ENCODE measurements at regions not wholly inside any gene's neighbourhood (a gene's known extent, or its start where the extent isn't known, plus 50 kb on each side); places are given as distances from the start of the nearest gene placed in this dataset.

DNA sequence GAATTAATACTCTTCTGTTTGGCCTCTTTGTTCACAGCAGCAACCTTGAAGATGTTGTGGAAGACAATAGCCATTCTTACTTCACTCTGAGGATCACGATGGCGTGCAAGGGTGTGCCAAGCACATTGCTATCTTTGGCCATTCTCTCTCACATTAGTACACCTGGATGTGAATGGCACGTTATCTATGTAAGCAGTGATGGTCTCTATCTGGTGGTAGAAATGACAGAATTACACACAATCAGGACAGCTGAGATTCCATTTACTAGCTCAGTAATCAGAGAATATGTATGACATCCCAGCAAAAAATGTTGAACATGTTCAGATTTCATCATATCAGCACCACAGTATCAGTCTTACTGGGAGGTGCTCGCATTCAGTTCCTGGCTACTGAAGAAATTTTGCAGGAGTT lies 116.2 kb downstream of the LCA5 start:
- ATAC-seq (no peak), DNase-seq (no peak)
- Histone ChIP-seq H3K27ac (no peak overlapping the region), H3K4me3 (no peak overlapping the region), H3K9me3 (no peaks in the 10 kb centered on the region), H3K27me3 (no peaks in the 10 kb centered on the region), H3K36me3 (no peaks in the 10 kb centered on the region), H3K4me1 (no peaks in the 10 kb centered on the region)
- no peak for TF ChIP-seq POLR2A (IDR thresholded peaks at IDR 0.05)
- TF ChIP-seq, protein P1, sequence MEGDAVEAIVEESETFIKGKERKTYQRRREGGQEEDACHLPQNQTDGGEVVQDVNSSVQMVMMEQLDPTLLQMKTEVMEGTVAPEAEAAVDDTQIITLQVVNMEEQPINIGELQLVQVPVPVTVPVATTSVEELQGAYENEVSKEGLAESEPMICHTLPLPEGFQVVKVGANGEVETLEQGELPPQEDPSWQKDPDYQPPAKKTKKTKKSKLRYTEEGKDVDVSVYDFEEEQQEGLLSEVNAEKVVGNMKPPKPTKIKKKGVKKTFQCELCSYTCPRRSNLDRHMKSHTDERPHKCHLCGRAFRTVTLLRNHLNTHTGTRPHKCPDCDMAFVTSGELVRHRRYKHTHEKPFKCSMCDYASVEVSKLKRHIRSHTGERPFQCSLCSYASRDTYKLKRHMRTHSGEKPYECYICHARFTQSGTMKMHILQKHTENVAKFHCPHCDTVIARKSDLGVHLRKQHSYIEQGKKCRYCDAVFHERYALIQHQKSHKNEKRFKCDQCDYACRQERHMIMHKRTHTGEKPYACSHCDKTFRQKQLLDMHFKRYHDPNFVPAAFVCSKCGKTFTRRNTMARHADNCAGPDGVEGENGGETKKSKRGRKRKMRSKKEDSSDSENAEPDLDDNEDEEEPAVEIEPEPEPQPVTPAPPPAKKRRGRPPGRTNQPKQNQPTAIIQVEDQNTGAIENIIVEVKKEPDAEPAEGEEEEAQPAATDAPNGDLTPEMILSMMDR (IDR thresholded peaks at IDR 0.05) = no peak
- intact Hi-C loops (cut with DNase I) = no loop called here
- 95% methylated on average over 4 of the region's 4 CpGs for WGBS (ENCODE audit: insufficient coverage, low coverage, low lambda C conversion rate, missing lambda C conversion rate)

DNA sequence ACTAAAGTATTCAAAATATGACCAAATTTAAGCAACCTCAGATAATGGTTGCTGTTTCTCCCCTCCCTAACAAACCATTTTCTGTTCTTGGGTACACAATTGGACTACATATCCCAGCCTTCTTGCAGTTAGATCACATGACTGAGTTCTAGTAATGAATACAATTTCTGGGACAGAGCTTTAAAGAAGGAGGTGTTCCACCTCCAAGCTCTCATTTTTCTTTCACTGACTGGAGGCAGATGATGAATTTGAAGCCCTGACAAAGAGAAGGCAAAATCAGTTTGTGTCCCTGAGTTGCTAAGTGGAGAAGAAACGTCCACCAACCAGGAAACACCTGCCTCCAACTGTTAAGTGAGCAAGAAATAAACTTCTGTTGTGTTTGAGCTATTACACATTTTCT lies 117.2 kb downstream of the LCA5 start:
- no peak overlapping the region for H3K4me3 ChIP-seq
- no peak for DNase-seq
- H3K4me1 ChIP-seq = no peaks in the 10 kb centered on the region
- intact Hi-C loops (cut with DNase I) = no loop called here
- H3K36me3 ChIP-seq = no peaks in the 10 kb centered on the region
- H3K27me3 ChIP-seq = no peaks in the 10 kb centered on the region
- TF ChIP-seq, protein P1 (IDR thresholded peaks at IDR 0.05) = no peak
- TF ChIP-seq POLR2A (IDR thresholded peaks at IDR 0.05) = no peak
- H3K9me3 ChIP-seq = no peaks in the 10 kb centered on the region
- ATAC-seq = no peak
- WGBS (ENCODE audit: insufficient coverage, low coverage, low lambda C conversion rate, missing lambda C conversion rate) = 29% methylated on average over 1 of the region's 1 CpG
- H3K27ac ChIP-seq = no peak overlapping the region

DNA sequence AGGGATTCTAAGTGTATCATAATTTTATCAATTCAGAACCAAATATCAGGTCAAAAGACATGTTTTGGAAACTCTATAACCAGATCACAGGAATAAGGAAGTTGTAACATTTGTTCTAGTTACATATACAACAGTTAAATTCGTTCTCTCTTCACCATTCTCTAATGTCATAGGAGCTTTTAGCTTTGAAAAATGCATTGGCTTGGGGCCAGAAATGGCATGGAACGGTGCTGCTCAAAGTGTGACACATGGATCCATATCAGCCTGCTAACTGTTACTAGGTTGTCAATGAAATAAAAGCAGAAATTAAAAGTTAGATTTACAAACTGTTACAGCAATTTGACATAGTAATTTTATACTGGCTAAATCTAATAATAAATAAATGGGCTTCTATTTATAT lies 120.3 kb downstream of the LCA5 start:
- ATAC-seq (no peak), DNase-seq (no peak)
- Histone ChIP-seq H3K4me3 (no peak overlapping the region), H3K9me3 (no peaks in the 10 kb centered on the region), H3K36me3 (no peaks in the 10 kb centered on the region), H3K27ac (no peak overlapping the region), H3K4me1 (no peaks in the 10 kb centered on the region), H3K27me3 (no peaks in the 10 kb centered on the region)
- WGBS (ENCODE audit: insufficient coverage, low coverage, low lambda C conversion rate, missing lambda C conversion rate) = 48% methylated on average over 2 of the region's 2 CpGs
- TF ChIP-seq POLR2A (IDR thresholded peaks at IDR 0.05) = no peak
- TF ChIP-seq, protein P1 (IDR thresholded peaks at IDR 0.05) = no peak
- intact Hi-C loops (cut with DNase I) = no loop called here

DNA sequence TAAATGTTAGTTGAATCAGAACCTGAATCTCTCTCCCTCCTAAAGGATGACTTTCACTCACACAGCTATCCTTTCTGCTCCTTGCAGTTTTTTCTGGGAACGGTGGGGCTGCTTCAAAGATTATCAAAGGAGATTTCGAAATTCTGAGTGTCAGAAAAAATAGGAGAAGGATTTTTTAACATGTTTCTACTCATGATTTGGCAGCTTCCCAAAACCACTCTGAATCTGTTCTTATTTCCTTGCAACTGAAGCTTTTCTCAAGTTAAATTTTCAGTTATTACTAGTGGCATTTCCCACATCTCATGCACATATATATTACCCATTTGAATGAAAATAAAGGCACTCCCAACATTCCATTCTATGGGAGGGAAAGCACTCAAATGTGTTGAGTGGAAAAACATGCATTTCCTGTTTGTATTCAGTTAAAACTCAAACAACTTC lies 123.6 kb downstream of the LCA5 start:
- H3K36me3 ChIP-seq = no peaks in the 10 kb centered on the region
- no peaks in the 10 kb centered on the region for H3K4me1 ChIP-seq
- H3K4me3 ChIP-seq = no peak overlapping the region
- no peak for DNase-seq
- no peak for ATAC-seq
- TF ChIP-seq POLR2A (IDR thresholded peaks at IDR 0.05) = no peak
- TF ChIP-seq, protein P1 (IDR thresholded peaks at IDR 0.05) = no peak
- H3K27me3 ChIP-seq = no peaks in the 10 kb centered on the region
- WGBS (ENCODE audit: insufficient coverage, low coverage, low lambda C conversion rate, missing lambda C conversion rate) = 23% methylated on average over 2 of the region's 2 CpGs
- no peaks in the 10 kb centered on the region for H3K9me3 ChIP-seq
- intact Hi-C loops (cut with DNase I) = no loop called here
- no peak overlapping the region for H3K27ac ChIP-seq

DNA sequence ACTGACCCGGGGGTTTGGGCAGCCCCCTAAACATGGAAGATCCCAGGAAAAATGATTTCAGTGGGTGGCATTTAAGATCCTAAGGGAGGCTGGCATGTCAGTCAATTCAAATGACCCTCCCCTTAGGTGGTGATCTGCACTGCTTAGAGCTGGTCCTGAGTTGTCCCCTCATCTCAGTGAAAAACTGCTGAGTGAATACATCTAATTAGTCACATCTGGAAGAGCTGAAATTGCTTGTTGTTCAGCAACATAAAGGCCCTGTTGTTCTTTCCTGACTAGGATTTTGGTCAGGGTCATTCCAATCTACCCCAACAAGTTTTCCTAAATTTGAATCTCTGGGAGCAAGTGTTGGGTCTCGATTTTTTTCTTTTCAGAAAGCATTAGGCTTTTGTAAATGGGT lies 126.4 kb downstream of the LCA5 start:
- no peak for TF ChIP-seq POLR2A (IDR thresholded peaks at IDR 0.05)
- TF ChIP-seq, protein P1 (IDR thresholded peaks at IDR 0.05) = no peak
- H3K36me3 ChIP-seq = no peaks in the 10 kb centered on the region
- H3K27me3 ChIP-seq = no peaks in the 10 kb centered on the region
- no peak overlapping the region for H3K4me3 ChIP-seq
- DNase-seq = no peak
- no peak overlapping the region for H3K27ac ChIP-seq
- WGBS (ENCODE audit: insufficient coverage, low coverage, low lambda C conversion rate, missing lambda C conversion rate) = 80% methylated on average over 2 of the region's 2 CpGs
- H3K4me1 ChIP-seq = no peaks in the 10 kb centered on the region
- intact Hi-C loops (cut with DNase I) = no loop called here
- no peaks in the 10 kb centered on the region for H3K9me3 ChIP-seq
- no peak for ATAC-seq

Data from right lobe of liver (tissue), 6 donors.